ENCODE measurements at regions not wholly inside any gene's neighbourhood (a gene's known extent, or its start where the extent isn't known, plus 50 kb on each side); places are given as distances from the start of the nearest gene placed in this dataset.

DNA sequence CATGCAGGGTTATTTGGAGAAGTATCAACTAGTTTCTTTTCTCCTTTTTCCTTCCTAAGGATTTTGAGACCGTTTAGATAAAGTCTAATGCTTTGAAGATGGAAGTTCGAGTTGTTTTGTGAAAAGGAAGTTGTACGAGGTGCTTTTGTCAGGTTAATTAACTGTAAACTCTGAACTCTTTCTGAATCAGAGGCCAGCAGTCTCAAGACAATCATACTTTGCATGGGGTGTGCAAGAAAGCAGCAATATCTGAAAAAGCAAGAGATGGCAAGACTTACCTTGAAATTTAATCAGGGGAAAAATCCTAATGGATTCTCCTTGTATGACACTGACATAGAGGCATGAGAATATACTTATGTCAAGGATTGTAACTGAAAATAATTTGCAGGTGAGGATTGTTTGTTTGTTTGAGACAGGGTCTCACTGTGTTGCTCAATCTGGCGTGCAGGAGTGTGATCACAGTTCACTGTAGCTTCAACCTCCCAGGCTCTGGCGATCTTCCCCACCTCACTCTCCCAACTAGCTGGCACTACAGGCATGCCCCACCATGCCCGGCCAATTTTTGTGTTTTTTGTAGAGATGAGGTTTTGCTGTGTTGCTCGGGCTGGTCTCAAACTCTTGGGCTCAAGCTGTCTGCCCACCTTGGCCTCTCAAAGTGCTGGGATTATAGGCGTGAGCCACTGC, 170.2 kb upstream of the HMGA2 start:
- Histone ChIP-seq H3K36me3 (replicated peaks; ENCODE audit: insufficient read depth, low read length) (no peaks in the 10 kb centered on the region), H3K27ac (ENCODE audit: low read length) (no peak overlapping the region), H4K20me1 (ENCODE audit: insufficient read depth, low read length) (no peaks in the 10 kb centered on the region), H3K4me2 (ENCODE audit: low read depth, low read length) (no peak overlapping the region), H3K27me3 (replicated peaks; ENCODE audit: insufficient read depth, low read length) (no peaks in the 10 kb centered on the region), H3F3A (ENCODE audit: insufficient read depth, low read length) (no peaks in the 10 kb centered on the region), H3K4me3 (ENCODE audit: low read length) (no peak overlapping the region), H3K9me3 (replicated peaks; ENCODE audit: insufficient read depth, low read length) (no peaks in the 10 kb centered on the region), H3K9me2 (replicated peaks; ENCODE audit: insufficient read depth, low read length) (no peaks in the 10 kb centered on the region), H3K9ac (ENCODE audit: low read length) (no peak overlapping the region), H3K4me1 (ENCODE audit: low read length) (no peaks in the 10 kb centered on the region), H2AFZ (ENCODE audit: low read length) (no peak overlapping the region), H3K79me2 (ENCODE audit: low read length) (no peaks in the 10 kb centered on the region)
- DNase-seq: no peak
- no peak for TF ChIP-seq CTCF (IDR thresholded peaks at IDR 0.05; ENCODE audit: low read length)
- TF ChIP-seq EZH2phosphoT487 (IDR thresholded peaks at IDR 0.05; ENCODE audit: low read length): no peak
- no peak for TF ChIP-seq EZH2 (optimal IDR thresholded peaks at IDR 0.05; ENCODE audit: low read depth, low read length)

GRCh38 chr12:65655074-65655493, 169.2 kb upstream of the HMGA2 start:
- H2AFZ ChIP-seq (ENCODE audit: low read length): no peak overlapping the region
- TF ChIP-seq EZH2phosphoT487 (IDR thresholded peaks at IDR 0.05; ENCODE audit: low read length) (no peak), EZH2 (optimal IDR thresholded peaks at IDR 0.05; ENCODE audit: low read depth, low read length) (no peak), CTCF (IDR thresholded peaks at IDR 0.05; ENCODE audit: low read length) (no peak)
- no peak for DNase-seq
- H3K27me3 ChIP-seq (replicated peaks; ENCODE audit: insufficient read depth, low read length): no peaks in the 10 kb centered on the region
- no peak overlapping the region for H3K4me3 ChIP-seq (ENCODE audit: low read length)
- H3K9me2 ChIP-seq (replicated peaks; ENCODE audit: insufficient read depth, low read length): no peaks in the 10 kb centered on the region
- H3K79me2 ChIP-seq (ENCODE audit: low read length): no peaks in the 10 kb centered on the region
- no peaks in the 10 kb centered on the region for H3K9me3 ChIP-seq (replicated peaks; ENCODE audit: insufficient read depth, low read length)
- H4K20me1 ChIP-seq (ENCODE audit: insufficient read depth, low read length): no peaks in the 10 kb centered on the region
- H3K36me3 ChIP-seq (replicated peaks; ENCODE audit: insufficient read depth, low read length): no peaks in the 10 kb centered on the region
- H3K27ac ChIP-seq (ENCODE audit: low read length): no peak overlapping the region
- no peak overlapping the region for H3K9ac ChIP-seq (ENCODE audit: low read length)
- no peak overlapping the region for H3K4me2 ChIP-seq (ENCODE audit: low read depth, low read length)
- H3K4me1 ChIP-seq (ENCODE audit: low read length): no peaks in the 10 kb centered on the region
- H3F3A ChIP-seq (ENCODE audit: insufficient read depth, low read length): no peaks in the 10 kb centered on the region

- Histone ChIP-seq H4K20me1 (ENCODE audit: insufficient read depth, low read length) (no peaks in the 10 kb centered on the region), H3F3A (ENCODE audit: insufficient read depth, low read length) (no peaks in the 10 kb centered on the region), H3K27me3 (replicated peaks; ENCODE audit: insufficient read depth, low read length) (no peaks in the 10 kb centered on the region), H3K36me3 (replicated peaks; ENCODE audit: insufficient read depth, low read length) (no peaks in the 10 kb centered on the region), H3K4me2 (ENCODE audit: low read depth, low read length) (no peak overlapping the region), H3K4me1 (ENCODE audit: low read length) (no peaks in the 10 kb centered on the region), H3K9me2 (replicated peaks; ENCODE audit: insufficient read depth, low read length) (no peaks in the 10 kb centered on the region), H3K9ac (ENCODE audit: low read length) (no peak overlapping the region), H3K4me3 (ENCODE audit: low read length) (no peak overlapping the region), H3K79me2 (ENCODE audit: low read length) (no peaks in the 10 kb centered on the region), H3K27ac (ENCODE audit: low read length) (no peak overlapping the region), H2AFZ (ENCODE audit: low read length) (no peak overlapping the region), H3K9me3 (replicated peaks; ENCODE audit: insufficient read depth, low read length) (no peaks in the 10 kb centered on the region)
- DNase-seq: no peak
- TF ChIP-seq EZH2phosphoT487 (IDR thresholded peaks at IDR 0.05; ENCODE audit: low read length): no peak
- no peak for TF ChIP-seq EZH2 (optimal IDR thresholded peaks at IDR 0.05; ENCODE audit: low read depth, low read length)
- TF ChIP-seq CTCF (IDR thresholded peaks at IDR 0.05; ENCODE audit: low read length): no peak
Measured at GRCh38 chr12:65656156-65656882, 168.0 kb upstream of the HMGA2 start.

Data from MM.1S (cell line).